ENCODE measurements at regions not wholly inside any gene's neighbourhood (a gene's known extent, or its start where the extent isn't known, plus 50 kb on each side); places are given as distances from the start of the nearest gene placed in this dataset.

GRCh38 chr6:51487937-51488336 lies 599.5 kb downstream of the PKHD1 start:
- TF ChIP-seq EZH2 (IDR thresholded peaks at IDR 0.05) (no peak), POLR2AphosphoS5 (IDR thresholded peaks at IDR 0.05; ENCODE audit: borderline replicate concordance, low read depth, low read length) (no peak), FOXP2 (optimal IDR thresholded peaks at IDR 0.05; ENCODE audit: control extremely low read depth, extremely low read length, insufficient read depth) (no peak)
